GM18507 (cell line): ENCODE measurements at regions not wholly inside any gene's neighbourhood (a gene's known extent, or its start where the extent isn't known, plus 50 kb on each side); places are given as distances from the start of the nearest gene placed in this dataset.
"Not testable (repeated sequence)": the region's sequence is repeated elsewhere in the genome, so short reads cannot be mapped to it uniquely, and the experiment has no call there.

Experiments
- DNase-seq: peaks from one replicate; pipeline ENCODE4 v3.0.0; 2011; ENCODE audit warnings: low read depth; ENCODE audit not compliant: insufficient read length; ENCODE audit errors: extremely low spot score
- FAIRE-seq: peaks from 2 replicates; lab custom pipeline; 2011; peaks lifted over from hg19 to GRCh38; lab: Jason Lieb, UNC

DNA sequence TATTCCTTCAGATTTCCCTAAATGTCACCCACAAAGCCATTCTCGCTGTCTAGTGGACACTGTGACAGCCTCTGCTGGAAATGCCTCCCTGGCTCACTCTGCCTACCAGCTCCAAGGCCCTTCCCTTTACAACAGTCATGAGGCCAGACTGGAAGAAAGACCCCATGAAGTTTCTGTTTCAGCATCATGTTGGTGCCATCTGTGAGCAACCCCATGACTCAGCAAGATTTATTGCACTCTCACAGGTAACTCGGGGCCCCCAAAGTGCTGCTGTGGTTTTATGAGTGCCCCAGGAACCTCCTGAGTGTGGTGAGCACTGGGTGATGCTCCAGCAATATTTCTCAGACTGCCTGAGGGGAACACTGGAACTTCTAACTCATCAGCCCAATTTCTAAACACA, 218.6 kb downstream of the ZNF33B start:
- DNase-seq (no peak), FAIRE-seq (no peak)

- FAIRE-seq, result no peak
- DNase-seq, result no peak
Observed at GRCh38 chr10:42380926-42381547, 257.3 kb downstream of the ZNF33B start.

- DNase-seq, result peak; percentile 4
- no peak for FAIRE-seq
Observed at GRCh38 chr10:42367532-42368230, 270.7 kb downstream of the ZNF33B start.

- no peak for DNase-seq
- no peak for FAIRE-seq
Observed at GRCh38 chr10:42351745-42352144, 286.6 kb downstream of the ZNF33B start.

- not testable (repeated sequence) for DNase-seq, FAIRE-seq
Observed at GRCh38 chr10:42336593-42337337, 301.6 kb downstream of the ZNF33B start.

DNA sequence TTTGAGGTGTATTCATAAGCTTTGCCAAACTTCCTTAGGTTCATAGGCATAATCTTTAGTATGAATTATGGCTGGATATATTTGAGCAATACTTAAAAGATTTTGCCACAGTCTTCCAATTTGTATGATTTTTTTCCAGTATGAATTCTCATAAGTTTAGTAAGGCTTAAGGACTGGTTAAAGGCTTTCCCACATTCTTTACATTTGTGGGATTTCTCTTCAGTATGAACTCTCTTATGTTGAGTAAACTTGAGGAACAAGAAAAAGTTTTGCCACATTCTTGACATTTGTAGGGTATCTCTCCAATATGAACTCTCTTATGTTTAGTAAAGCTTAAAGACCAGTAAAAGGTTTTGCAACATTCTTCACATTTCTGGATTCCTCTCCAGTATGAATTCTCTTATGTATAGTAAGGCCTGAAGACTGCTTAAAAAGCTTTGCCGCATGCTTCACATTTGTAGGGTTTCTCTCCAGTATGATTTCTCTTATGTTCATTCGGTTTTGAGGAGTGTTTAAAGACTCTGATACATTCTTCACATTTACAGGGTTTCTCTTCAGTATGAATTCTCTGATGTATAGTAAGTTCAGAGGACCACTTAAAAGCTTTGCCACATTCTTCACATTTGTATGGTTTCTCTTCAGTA, 302.6 kb downstream of the ZNF33B start:
- FAIRE-seq, DNase-seq: not testable (repeated sequence)

DNA sequence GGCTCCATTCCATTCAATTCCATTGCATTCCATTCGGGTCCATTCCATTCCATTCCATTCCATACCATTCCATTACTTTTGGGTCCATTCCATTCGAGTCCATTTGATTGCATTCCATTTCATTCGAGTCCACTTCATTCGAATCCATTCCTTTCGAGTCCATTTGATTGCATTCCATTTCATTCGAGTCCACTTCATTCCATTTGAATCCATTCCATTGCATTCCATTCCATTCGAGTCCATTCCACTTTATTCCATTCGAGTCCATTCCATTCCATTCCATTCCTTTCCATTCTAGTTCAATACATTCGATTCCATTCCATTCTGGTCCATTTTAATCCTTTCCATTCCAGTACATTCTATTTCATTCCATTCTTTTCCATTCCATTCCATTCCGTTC, 334.0 kb downstream of the ZNF33B start:
- DNase-seq (no peak), FAIRE-seq (no peak)

DNA sequence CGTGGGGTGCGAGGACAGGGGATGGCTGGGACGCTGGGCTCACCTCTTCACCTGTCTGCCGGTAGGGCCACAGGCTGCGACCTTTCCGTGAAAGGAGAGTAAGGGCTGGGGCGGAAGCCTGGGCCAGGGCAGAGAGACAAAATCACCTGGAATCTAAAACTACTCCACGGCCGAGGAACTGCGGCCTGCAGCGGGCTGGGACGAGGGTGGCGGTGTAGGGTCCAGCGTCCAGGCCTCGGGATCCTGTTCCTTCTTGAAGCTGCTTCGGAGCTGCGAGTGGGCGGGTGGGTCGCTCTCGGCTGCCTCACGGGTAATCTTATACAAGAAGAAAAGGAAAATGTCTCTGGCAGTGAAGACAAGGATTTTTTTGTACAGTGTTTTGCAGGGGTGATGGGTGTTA, 356.5 kb downstream of the ZNF33B start:
- FAIRE-seq, DNase-seq: not testable (repeated sequence)

- FAIRE-seq, DNase-seq: not testable (repeated sequence)
Observed at GRCh38 chr10:42269788-42270187, 368.6 kb downstream of the ZNF33B start.

- DNase-seq, FAIRE-seq: not testable (repeated sequence)
Observed at GRCh38 chr10:42263259-42263658, 375.1 kb downstream of the ZNF33B start.

- FAIRE-seq, DNase-seq: not testable (repeated sequence)
Observed at GRCh38 chr10:42243002-42243401, 395.4 kb downstream of the ZNF33B start.

DNA sequence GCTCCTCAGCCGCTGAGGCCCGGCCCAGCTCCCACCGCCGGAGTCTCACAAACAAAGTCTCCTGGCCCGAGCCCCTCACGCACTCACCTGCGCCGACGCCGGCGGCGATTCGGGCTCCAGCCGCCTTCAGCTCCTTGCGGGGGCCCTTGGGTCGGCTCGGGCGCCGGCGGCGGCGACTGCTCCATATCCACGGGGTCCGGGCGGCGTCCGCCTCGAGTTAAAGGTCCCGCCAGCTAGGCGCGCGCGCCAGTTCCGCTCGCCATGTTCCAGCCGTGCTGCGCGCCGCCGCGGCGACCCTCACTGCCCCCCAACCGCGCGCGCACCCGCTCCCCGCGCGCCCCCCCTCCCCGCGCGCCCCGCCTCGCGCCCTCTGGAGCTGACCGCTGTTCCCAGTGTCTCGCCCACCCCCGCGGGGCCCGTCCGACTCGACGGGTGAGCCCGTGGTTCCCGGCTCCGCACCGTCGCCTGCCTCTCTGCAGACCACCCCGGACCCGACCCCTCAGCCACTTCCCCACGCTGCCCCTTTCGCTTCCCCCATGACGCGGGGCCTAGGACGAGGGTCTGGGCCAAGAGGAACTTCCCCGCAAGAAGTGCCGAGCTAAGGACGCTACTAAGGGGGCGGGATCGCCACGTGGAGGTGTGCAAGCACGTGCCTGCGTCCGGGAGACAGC, 396.1 kb downstream of the ZNF33B start:
- no peak for FAIRE-seq
- DNase-seq, result no peak

DNA sequence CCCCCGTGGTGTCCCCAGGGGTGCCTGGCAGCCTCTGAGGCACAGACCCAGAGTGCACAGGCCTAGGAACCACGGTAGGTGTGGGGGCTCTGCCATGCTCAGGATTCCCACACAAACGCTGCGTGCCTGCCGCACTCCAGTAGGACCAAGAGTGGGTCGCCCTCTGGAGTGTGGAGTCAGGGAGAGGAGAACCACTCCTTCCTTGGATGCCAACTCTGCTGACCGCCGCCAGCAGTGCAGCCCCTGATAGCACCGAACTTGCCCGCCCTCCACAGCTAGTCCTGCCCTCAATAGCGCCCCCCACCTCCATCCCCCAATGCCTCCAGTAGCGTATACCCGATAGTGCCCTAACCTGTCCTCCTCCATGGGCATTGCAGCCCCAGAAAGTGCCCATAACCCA, 402.0 kb downstream of the ZNF33B start:
- FAIRE-seq, DNase-seq: not testable (repeated sequence)

- FAIRE-seq, DNase-seq: not testable (repeated sequence)
Observed at GRCh38 chr10:42235736-42236135, 402.6 kb downstream of the ZNF33B start.

DNA sequence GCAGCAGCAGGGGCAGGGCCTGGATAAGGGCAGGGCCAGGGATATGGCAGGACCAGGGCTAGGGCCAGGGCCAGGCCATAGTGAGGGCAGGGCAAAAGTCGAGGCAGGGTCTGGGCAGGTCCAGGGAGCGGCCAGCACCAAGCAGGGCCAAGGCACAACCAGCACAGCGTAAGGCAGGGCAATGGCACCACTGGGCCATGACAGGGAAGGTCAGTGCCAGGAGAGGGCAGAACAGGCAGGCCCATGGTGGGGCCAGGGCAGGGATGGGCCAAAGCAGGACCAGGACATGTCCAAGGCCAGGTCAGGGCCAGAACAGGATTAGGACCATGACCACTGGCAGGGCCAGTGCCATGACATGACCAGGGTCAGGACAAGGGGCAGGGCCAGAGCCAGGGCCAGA, 403.1 kb downstream of the ZNF33B start:
- not testable (repeated sequence) for DNase-seq, FAIRE-seq

GRCh38 chr10:42234506-42234905, 403.9 kb downstream of the ZNF33B start:
- not testable (repeated sequence) for DNase-seq, FAIRE-seq

- not testable (repeated sequence) for DNase-seq, FAIRE-seq
Observed at GRCh38 chr10:42233461-42234206, 404.7 kb downstream of the ZNF33B start.

DNA sequence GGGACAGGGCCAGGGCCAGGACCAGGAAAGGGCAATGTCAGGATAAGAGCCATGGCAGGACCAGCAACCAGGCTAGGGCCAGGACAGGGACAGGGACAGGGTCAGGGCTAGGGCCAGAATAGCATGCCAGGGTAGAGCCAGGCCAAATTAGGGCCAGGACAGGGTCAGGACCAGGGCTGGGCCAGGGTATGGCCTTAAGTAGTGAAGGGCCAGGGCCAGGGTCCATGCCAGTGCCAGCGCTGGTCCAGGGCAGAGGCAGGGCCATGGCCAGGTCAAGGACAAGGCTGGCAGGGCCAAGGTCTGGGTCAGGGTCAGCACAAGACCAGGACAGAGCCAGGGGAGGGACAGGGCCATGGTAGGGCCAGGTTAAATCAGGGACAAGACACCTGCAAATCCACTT, 405.4 kb downstream of the ZNF33B start:
- not testable (repeated sequence) for FAIRE-seq, DNase-seq

- not testable (repeated sequence) for DNase-seq, FAIRE-seq
Observed at GRCh38 chr10:42230812-42231211, 407.6 kb downstream of the ZNF33B start.
